COLO668 (cell line): ENCODE measurements at regions not wholly inside any gene's neighbourhood (a gene's known extent, or its start where the extent isn't known, plus 50 kb on each side); places are given as distances from the start of the nearest gene placed in this dataset.
"Not testable (repeated sequence)": the region's sequence is repeated elsewhere in the genome, so short reads cannot be mapped to it uniquely, and the experiment has no call there.

ENCODE experiments used
- DNase-seq: peaks from one replicate; lab custom pipeline; 2025; ENCODE audit not compliant: unreplicated experiment; lab: John Stamatoyannopoulos, UW

DNA sequence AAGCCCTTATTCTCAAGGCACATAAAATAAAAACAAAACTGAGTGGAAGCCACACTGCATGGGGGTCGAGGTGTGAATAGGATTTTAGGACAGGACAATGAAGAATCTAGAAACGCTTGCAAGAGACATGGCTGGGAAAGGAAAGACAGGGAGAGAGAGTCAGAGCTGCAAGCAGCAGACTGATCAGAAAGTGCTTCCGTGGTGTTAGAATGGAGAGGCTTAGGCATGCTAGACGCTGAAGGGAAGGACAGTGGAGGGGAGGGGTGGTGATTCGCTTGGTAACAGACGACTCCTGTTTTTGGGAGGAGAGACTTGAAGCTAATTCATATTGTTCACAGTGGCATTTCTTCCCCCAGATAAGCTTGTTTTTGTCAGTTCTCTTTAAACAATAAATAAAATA is 173.5 kb downstream of the AIPL1 start:
- DNase-seq: no peak

DNA sequence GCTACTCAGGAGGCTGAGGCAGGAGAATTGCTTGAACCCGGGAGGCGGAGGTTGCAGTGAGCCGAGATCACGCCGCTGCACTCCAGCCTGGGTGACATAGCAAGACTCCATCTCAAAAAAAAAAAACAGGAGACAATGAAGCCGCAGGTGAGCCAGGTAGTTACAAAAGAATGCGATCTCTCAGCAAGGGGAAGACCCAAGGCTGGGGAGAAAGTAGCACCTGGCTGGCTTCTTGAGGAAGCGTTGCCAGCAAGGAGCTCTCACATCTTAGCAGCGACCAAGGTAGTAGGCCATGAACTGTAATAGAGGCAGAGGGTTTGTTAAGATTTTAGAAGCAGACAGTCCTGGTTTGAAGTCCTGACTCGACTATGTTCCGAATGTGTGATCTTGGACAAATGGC is 175.0 kb downstream of the AIPL1 start:
- no peak for DNase-seq

DNA sequence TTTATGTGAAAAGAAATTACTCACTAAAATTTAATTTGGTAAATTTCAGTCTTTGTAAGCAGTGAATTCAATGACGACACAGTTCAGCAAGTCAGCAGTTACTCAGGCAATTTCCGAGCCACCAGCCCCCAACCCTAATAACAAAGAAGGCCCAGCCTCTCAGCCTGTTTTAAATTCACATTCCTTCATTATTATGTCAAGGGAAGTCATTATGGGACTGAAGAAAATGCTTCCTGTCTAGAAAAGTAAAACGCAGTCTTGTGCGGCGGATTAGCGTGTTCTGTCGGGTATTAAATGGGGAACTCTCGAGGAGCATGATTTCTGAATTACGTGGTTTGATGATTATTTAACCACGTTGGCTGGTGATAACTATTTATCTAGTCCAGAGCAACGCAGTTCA is 177.6 kb downstream of the AIPL1 start:
- DNase-seq: no peak

DNA sequence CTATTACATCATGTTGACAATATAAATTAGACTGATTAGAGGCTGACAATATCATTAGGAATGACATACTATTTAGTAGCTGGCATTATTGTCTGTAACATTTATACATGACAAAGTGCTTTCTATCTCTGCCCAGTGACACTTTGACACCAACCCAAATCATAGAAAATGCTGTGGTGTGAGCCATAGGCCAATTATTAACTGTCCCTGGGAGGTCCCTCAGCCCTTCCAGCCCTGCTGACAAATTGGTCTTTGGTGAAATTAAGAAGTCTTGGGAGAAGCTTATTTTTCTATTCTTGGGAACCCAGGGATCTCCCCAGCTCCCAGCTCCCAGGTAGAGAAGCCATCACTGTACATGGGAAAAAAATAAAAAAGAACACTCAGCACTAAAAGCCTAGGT is 179.6 kb downstream of the AIPL1 start:
- DNase-seq: no peak

DNA sequence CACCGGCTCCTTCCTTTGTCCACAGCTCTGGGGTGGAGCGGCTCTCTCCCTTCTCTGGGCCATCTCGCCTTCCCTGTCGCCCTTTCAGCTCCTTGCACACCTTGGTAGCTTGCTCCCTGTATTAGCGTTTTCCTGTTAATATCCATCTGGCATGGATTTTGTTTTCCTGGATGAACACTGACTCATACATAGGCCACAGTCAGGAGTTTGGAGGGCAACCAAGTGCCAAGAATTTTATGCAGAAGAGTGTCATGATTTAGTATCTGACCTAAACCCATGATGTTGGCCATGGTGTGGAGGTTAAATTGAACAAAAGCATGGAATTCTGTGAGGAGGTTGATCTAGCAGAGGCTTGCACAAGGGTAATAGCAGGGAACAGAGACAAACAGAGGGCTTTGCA is 180.9 kb downstream of the AIPL1 start:
- no peak for DNase-seq

DNA sequence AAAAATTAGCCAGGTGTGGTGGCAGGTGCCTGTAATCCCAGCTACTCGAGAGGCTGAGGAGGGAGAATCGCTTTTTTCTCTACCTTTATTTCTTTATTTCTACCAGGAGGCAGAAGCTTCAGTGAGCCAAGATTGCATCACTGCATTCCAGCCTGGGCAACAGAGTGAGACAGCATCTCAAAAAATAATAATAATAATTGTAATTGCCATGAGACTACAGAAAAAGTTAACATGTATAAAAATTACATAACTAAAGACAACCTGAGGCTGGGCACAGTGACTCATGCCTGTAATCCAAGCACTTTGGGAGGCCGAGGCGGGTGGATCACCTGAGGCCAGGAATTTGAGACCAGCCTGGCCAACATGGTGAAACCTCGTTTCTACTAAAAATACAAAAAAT is 181.5 kb downstream of the WSCD1 start:
- not testable (repeated sequence) for DNase-seq

DNA sequence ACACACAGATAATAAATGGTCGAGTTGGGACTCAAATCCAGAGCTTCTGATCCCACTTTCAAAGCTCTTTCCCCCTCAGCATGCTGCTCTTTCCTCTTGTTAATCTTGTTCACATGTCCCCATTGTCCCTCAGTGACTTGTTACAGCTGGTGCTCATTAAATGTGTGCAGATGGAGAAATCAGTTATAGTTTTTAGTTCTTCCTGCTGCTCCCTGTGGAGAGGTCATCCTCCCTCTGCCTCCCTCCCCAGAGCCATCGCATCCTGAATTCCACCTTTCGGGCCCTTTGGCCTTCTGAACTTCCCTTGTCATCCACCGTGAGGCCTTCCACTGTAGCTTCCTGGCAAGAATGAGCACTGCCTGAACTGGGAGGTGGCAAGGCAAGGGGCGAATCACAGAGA is 179.6 kb downstream of the WSCD1 start:
- no peak for DNase-seq

DNA sequence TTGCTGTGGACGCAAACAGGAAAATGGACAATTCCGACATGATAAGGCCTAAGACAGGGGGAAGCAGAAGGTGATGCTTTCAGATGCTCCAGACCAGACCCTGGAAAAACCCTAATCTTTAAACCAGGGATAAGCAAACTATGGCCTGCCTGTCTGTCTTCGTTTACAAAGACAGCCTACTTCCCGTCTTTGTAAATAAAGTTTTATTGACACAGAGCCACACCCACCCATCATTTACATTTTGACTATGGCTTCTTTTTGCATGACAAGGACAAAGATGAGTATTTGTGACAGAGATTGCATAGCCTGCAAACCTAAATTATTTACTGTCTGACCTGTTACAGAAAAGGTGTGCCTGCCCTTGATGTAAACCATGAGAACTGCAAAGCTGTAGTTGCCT is 177.9 kb downstream of the WSCD1 start:
- DNase-seq: no peak

DNA sequence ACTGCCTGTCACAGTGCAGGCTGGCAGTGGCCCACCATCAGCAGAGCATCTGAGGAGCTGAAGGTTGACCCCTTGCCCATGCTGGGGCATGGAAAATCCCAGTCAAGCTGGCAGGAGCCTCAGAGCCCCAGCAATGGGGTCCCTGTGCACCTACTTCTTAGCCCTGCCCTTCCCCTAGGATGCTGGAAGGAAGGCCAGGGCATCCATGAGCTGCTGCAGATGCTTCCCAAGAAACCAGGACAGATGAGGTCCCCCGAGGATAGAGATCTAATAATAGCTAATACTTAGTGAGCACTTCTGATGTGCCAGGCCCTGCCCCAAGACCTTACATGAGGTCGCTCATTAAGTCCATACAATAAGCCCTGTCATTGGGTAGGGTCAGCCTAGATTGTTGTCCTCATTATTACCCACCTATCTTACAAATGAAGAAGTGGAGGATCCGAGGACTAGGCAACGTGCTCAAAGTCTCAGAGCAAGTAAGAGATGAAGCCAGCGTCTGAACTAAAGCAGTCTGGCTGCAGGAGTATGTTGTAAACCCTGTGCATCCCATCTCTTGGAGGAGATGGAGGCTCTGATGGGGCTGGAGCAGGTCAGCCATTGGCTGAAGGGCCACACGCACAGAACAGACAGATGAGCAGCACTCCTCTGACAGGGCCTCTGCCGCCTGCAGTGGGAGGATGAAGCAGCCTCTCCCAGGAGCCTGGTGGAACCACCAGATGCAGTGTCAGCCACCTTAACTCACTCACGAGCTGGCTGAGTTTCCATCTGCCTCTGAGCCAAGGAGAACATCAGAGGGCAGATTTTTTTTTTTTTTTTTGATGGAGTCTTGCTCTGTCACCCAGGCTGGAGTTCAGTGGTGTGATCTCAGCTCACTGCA is 175.4 kb downstream of the WSCD1 start:
- no peak for DNase-seq

DNA sequence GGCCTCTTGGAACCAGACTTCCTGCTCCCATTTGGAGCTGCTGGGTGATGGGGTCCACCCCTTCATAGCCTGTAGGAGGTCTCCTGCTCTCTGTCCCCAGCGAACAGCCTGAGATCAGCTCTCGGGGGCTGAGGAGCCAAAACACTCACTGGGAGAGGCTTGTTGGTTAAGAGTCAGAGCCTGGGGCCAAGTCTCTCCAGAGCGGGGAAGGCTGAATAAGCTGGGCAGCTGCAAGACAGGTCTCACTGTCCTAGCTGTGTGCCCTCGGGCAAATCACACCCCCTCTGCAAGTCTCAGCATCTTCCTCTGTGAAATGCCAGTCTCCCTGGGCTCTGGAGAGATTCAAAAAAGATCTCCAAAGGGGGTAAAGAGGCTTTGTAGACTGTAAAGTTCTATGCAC is 174.6 kb downstream of the WSCD1 start:
- no peak for DNase-seq

DNA sequence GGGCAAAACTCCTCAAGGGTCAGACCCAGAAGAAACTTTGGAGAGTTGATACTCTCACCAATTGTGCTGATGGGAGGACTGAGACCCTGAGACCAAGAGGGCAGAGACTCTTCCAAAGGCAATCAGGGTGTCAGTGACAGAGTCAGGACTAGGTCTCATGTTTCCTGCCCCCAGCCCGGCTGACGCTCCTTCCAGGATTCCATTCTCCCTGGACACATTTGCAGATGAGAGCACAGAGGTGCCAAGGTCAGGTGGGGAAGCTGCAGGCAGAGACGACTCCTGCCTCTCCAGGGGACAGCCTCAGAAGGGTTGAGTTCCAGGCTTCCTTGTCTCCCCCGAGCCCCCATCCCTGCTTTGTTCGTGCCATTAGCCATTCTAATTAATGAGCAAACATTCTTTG is 174.1 kb downstream of the WSCD1 start:
- no peak for DNase-seq

DNA sequence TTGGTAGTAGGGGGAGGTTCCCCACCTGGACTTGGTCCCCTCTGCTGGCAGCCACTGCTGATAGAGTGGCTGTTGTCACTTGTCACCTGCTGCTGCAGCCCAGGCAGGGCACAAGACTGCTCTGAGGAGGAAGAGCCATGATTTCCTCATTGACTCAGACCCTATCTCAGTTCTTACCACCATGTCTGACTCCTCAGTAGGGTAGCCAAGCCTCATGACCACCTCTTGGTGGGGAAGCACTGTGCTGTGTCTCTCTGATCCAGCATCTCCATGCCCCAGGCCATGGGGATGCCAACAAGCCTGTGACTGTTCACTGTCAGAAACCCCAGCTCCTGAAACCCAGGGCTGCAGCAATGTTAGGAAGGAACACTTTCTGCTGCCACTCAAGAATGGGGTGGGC is 173.0 kb downstream of the WSCD1 start:
- DNase-seq: no peak

DNA sequence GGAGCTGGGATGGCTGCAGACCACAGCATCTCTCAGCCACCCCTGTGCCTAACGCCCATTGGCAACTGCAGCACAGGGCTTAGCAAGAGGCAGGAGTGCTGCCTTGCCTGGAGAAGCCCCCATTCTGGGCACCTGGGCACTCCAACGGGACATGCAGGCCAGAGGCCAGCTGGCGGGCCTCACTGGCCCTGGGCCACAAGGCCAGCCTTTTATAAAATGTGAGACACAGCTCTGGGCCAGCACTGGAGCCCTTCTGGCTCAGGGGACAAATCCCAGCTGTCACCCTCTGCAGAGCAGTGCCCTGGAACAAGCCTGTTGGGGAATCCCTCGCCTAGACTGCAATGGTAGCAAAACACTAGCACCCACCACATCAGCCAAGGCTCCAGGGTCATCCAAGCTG is 171.8 kb downstream of the WSCD1 start:
- DNase-seq: no peak

DNA sequence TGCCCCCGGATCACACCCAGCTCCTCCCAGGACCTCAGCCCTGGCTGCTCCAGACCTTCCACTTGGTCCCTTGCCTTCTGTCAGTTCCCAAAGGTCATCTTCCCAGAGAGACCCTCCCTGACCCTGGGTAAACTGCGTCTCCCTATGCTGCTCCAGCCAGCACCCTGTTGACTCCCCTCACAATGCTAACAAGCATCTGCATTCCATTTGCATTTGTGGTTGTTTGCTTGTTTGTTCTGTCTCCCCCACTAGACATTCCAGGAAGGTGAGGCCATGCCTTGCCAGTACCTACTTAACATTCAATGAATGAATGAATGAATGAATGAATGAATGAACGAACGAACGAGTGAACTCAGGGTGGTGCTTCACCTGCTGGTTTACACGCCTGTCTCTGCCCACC is 171.2 kb downstream of the WSCD1 start:
- no peak for DNase-seq

DNA sequence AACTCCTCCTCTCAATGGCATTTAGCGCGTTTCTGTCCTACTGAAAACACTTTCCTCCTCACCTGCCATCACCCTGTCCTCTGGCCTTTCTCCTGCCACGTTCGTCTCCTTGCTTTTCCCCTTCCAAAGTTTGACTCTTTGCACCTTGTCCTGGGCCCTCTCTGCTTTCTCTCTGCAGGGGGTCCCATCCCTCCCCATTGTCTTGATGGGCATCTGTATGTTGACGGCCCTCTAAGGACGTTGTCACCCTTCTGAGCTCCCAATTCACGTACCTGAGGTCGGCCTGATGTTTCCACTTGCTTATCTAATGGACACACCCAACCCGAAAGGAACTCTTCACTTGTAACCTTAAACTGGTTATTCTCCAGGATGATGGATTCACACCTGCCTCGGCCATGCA is 170.4 kb downstream of the WSCD1 start:
- DNase-seq: no peak

DNA sequence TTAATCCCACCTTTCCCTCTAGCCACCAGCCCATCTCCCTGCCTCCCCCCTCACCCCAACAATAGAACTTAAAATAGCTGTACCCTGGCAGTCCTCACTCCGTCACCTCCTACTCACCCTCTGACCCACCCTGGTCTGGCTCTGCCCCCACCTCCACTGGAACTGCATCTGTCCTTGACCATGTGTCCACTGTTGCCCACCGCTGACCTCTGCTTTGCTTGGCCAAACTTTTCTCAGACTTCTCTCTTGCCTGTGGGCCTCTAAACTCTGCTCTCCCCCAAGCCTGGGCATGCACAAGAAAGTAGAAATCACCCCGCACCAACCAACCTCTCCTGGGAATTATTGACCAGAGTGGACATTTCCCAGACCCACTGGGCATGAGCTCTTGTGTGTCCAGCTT is 169.8 kb downstream of the WSCD1 start:
- no peak for DNase-seq

DNA sequence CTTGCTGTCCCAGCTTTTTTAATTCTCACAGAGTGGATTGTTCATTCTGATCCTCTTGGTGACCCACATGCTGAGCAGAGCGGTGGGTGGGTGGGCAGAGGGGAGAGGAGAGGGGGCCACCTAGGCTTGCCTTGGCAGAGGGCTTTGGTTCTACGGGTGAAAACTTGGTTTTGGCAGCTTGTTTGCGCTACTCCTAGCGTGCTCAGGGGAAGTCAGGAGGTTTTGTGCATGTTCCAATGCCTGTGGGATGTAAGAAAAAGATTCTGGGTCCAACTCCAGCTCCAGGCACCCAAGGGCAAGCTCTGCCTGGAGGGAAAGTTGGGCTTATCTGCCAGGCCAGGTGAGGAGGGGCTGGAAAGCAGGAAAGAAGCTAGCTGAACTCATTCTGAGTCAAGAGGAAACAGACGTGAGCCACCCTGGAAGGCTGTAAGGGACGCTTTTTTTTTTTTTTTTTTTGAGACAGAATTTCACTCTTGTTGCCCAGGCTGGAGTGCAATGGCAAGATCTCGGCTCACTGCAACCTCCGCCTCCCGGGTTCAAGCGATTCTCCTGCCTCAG is 169.1 kb downstream of the WSCD1 start:
- DNase-seq: no peak

DNA sequence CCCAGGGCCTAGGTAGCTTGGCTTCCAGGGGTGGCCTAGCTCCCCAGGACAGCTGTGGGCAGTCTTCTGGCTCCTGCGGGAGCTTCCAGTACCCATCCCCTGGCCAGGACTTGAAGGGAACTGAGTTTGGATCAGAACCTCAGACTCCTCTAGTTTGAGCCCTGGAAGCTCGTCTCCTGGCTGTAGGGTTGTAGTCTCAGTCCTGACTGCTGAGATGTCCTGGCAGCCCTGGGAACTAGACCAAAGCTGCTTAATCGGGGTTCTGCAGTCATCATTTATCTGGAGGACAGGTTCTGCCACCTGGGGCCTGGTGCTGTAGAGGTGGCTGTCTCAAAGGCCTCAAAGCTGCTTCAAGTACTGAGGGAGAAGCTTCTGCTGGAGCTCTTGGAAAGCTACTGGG is 163.7 kb downstream of the WSCD1 start:
- no peak for DNase-seq

DNA sequence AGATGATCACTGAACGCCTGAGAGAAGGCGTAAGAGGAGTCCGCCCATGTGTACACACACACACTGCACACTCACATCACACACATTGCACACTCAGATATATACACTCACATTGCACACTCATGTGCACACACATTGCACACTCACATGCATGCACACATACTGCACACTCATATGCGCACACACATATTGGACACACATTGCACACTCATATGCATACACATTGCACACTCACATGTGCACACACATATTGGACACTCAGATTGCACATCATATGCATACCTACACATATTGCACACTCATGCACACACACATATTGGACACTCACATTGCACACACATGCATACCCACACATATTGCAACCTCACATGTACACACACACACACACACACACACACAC is 163.2 kb downstream of the WSCD1 start:
- DNase-seq: no peak

DNA sequence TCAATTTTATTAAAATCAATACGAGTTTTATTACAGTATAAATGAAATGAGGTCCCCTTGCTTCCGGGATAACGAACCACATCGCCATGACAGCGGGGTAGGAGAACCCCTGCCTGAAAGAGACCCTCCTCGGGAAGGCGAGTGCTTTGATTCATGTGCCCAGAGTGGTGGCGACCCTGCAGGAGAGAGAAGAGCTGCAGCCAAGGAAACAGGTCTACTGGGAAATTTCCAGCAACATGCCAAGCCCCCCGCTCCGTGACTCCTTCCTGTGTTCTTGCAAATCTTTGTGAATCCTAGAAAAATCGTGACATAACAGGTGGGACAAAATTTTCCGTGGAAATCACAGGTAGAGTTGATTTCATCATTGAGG is 162.5 kb downstream of the WSCD1 start:
- no peak for DNase-seq

DNA sequence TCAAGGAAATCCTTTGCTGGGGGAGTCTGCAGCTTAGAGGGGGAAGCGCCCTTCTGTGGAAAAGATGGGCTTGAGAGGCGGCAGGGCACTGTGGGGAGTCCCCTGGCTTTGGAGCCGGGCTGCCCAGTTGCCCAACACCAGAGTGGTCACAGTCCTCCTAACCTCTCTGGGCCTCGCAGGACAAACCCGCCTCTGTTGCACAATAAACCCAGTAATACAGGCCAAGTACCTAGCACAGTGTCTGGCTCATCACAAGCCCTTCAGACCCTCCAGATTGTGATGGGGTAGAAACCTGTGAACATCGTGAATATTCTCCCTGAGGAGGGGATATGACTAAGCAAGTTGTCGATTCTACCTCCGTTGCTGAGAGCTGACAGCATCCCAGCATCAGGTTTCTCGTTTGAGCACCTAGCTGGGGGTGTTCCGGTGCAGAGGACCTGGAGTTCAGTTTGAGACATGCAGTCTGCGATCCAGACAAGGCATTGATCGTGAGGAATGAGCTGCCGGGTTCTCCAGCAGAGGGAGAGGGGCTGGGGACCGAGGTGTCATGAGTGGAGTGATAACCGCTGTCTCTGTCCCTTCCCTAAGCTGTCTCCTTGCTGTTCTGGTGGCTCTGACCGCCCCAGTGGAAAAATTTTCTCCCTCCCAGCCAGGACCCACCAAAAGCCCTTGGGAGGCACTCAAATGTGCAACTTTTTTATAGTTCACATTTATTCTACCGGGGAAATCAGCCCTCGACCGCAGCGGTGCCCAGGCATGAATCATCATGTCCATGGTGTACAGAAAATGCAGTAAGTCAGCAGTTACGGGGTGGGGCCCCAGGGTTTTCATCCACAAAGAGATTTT is 161.9 kb downstream of the WSCD1 start:
- DNase-seq: no peak

DNA sequence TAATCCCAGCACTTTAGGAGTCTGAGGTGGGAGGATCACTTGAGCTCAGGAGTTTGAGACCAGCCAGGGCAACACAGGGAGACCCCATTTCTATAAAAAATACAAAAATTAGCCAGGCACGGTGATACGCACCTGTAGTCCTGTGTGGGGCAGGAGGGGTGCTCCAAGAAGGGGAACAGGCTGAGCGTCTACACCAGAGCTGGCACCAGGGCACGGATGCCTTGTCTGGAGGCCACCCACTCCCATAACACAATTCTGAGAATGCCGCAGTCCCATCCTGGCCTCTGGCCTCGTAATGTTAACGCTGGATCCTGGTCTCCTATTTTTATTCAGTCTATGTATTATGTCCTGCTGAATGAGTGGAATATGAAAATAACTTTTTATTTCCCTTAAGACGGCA is 161.3 kb downstream of the WSCD1 start:
- DNase-seq: no peak
